Activated T-helper 17 cell treated with anti-CD3 and anti-CD28 coated beads, Interleukin-2, amount 50 U/mL, for 72 hours (primary cell): ENCODE measurements at regions not wholly inside any gene's neighbourhood (a gene's known extent, or its start where the extent isn't known, plus 50 kb on each side); places are given as distances from the start of the nearest gene placed in this dataset.

Experiments used
- ATAC-seq: fragments of 150-1000 bp; cut with Tn5 transposase; replicated peaks from 2 replicates; pipeline ENCODE4 v1.10.0; 2021; ENCODE audit warnings: mild to moderate bottlenecking, moderate library complexity
- H3K27ac Mint-ChIP-seq: one replicate; pipeline ENCODE4 v1.8.0; 2022; ENCODE audit warnings: mixed read lengths
- H3K27me3 Mint-ChIP-seq: one replicate; pipeline ENCODE4 v1.8.0; 2022; ENCODE audit warnings: mixed read lengths
- H3K36me3 Mint-ChIP-seq: one replicate; pipeline ENCODE4 v1.8.0; 2022; ENCODE audit warnings: low read depth, mild to moderate bottlenecking, mixed read lengths
- H3K4me1 Mint-ChIP-seq: one replicate; pipeline ENCODE4 v1.8.0; 2022; ENCODE audit warnings: mixed read lengths
- H3K4me3 Mint-ChIP-seq: one replicate; pipeline ENCODE4 v1.8.0; 2022; ENCODE audit warnings: mild to moderate bottlenecking, mixed read lengths
- H3K9me3 Mint-ChIP-seq: one replicate; pipeline ENCODE4 v1.8.0; 2022; ENCODE audit warnings: mixed read lengths

- no peak for ATAC-seq
- Mint-ChIP-seq H3K27ac (no peak overlapping the region), H3K4me3 (no peak overlapping the region), H3K4me1 (no peaks in the 10 kb centered on the region), H3K9me3 (peaks cover 15% of the 10 kb centered on the region), H3K36me3 (no peaks in the 10 kb centered on the region), H3K27me3 (no peaks in the 10 kb centered on the region)
Observed at GRCh38 chr4:43983610-43984009, 465.0 kb downstream of the KCTD8 start.

- Mint-ChIP-seq H3K4me3 (no peak overlapping the region), H3K36me3 (no peaks in the 10 kb centered on the region), H3K4me1 (no peaks in the 10 kb centered on the region), H3K9me3 (peaks cover 13% of the 10 kb centered on the region), H3K27ac (no peak overlapping the region), H3K27me3 (no peaks in the 10 kb centered on the region)
- ATAC-seq = no peak
Observed at GRCh38 chr4:43987331-43987944, 461.2 kb downstream of the KCTD8 start.

GRCh38 chr4:43990551-43990950 lies 458.1 kb downstream of the KCTD8 start:
- Mint-ChIP-seq H3K27me3 (no peaks in the 10 kb centered on the region), H3K4me3 (no peak overlapping the region), H3K36me3 (no peaks in the 10 kb centered on the region), H3K27ac (no peak overlapping the region), H3K4me1 (no peaks in the 10 kb centered on the region), H3K9me3 (peaks cover 8% of the 10 kb centered on the region)
- no peak for ATAC-seq

GRCh38 chr4:43990963-43991362 lies 457.6 kb downstream of the KCTD8 start:
- ATAC-seq = no peak
- H3K27ac Mint-ChIP-seq = no peak overlapping the region
- no peaks in the 10 kb centered on the region for H3K4me1 Mint-ChIP-seq
- no peaks in the 10 kb centered on the region for H3K27me3 Mint-ChIP-seq
- H3K4me3 Mint-ChIP-seq = no peak overlapping the region
- H3K9me3 Mint-ChIP-seq = peaks cover 8% of the 10 kb centered on the region
- no peaks in the 10 kb centered on the region for H3K36me3 Mint-ChIP-seq

- peaks cover 8% of the 10 kb centered on the region for H3K9me3 Mint-ChIP-seq
- H3K4me1 Mint-ChIP-seq = no peaks in the 10 kb centered on the region
- no peak overlapping the region for H3K27ac Mint-ChIP-seq
- no peaks in the 10 kb centered on the region for H3K27me3 Mint-ChIP-seq
- no peak overlapping the region for H3K4me3 Mint-ChIP-seq
- H3K36me3 Mint-ChIP-seq = no peaks in the 10 kb centered on the region
- no peak for ATAC-seq
Observed at GRCh38 chr4:43992552-43992951, 456.1 kb downstream of the KCTD8 start.

- H3K27me3 Mint-ChIP-seq = no peaks in the 10 kb centered on the region
- no peaks in the 10 kb centered on the region for H3K36me3 Mint-ChIP-seq
- no peaks in the 10 kb centered on the region for H3K4me1 Mint-ChIP-seq
- no peak overlapping the region for H3K27ac Mint-ChIP-seq
- no peak for ATAC-seq
- no peak overlapping the region for H3K4me3 Mint-ChIP-seq
- peaks cover 8% of the 10 kb centered on the region for H3K9me3 Mint-ChIP-seq
Observed at GRCh38 chr4:43993196-43993902, 455.3 kb downstream of the KCTD8 start.

- Mint-ChIP-seq H3K4me3 (no peak overlapping the region), H3K9me3 (no peaks in the 10 kb centered on the region), H3K4me1 (no peaks in the 10 kb centered on the region), H3K36me3 (no peaks in the 10 kb centered on the region), H3K27me3 (no peaks in the 10 kb centered on the region), H3K27ac (no peak overlapping the region)
- ATAC-seq = no peak
Observed at GRCh38 chr4:43999669-44000068, 448.9 kb downstream of the KCTD8 start.

- H3K4me3 Mint-ChIP-seq = no peak overlapping the region
- no peaks in the 10 kb centered on the region for H3K4me1 Mint-ChIP-seq
- no peak overlapping the region for H3K27ac Mint-ChIP-seq
- ATAC-seq = no peak
- H3K36me3 Mint-ChIP-seq = no peaks in the 10 kb centered on the region
- no peaks in the 10 kb centered on the region for H3K9me3 Mint-ChIP-seq
- H3K27me3 Mint-ChIP-seq = no peaks in the 10 kb centered on the region
Observed at GRCh38 chr4:44002368-44002767, 446.2 kb downstream of the KCTD8 start.

- H3K4me1 Mint-ChIP-seq = no peaks in the 10 kb centered on the region
- no peak overlapping the region for H3K27ac Mint-ChIP-seq
- no peaks in the 10 kb centered on the region for H3K36me3 Mint-ChIP-seq
- H3K4me3 Mint-ChIP-seq = no peak overlapping the region
- H3K9me3 Mint-ChIP-seq = peaks cover 9% of the 10 kb centered on the region
- H3K27me3 Mint-ChIP-seq = no peaks in the 10 kb centered on the region
- no peak for ATAC-seq
Observed at GRCh38 chr4:44016570-44017421, 431.8 kb downstream of the KCTD8 start.

GRCh38 chr4:44017422-44017739 lies 431.2 kb downstream of the KCTD8 start:
- H3K9me3 Mint-ChIP-seq = peaks cover 9% of the 10 kb centered on the region

GRCh38 chr4:44019721-44020120 lies 428.9 kb downstream of the KCTD8 start:
- ATAC-seq = no peak
- Mint-ChIP-seq H3K4me1 (no peaks in the 10 kb centered on the region), H3K4me3 (no peak overlapping the region), H3K36me3 (no peaks in the 10 kb centered on the region), H3K27ac (no peak overlapping the region), H3K9me3 (peaks cover 17% of the 10 kb centered on the region), H3K27me3 (no peaks in the 10 kb centered on the region)

More at GRCh38 chr4:44017422-44017739, 431.2 kb downstream of the KCTD8 start:
- Mint-ChIP-seq H3K27me3 (no peaks in the 10 kb centered on the region), H3K4me3 (no peak overlapping the region), H3K36me3 (no peaks in the 10 kb centered on the region), H3K27ac (no peak overlapping the region), H3K4me1 (no peaks in the 10 kb centered on the region)
- no peak for ATAC-seq

- no peaks in the 10 kb centered on the region for H3K4me1 Mint-ChIP-seq
- H3K4me3 Mint-ChIP-seq = no peak overlapping the region
- no peaks in the 10 kb centered on the region for H3K36me3 Mint-ChIP-seq
- H3K27me3 Mint-ChIP-seq = no peaks in the 10 kb centered on the region
- peaks cover 12% of the 10 kb centered on the region for H3K9me3 Mint-ChIP-seq
- ATAC-seq = no peak
- H3K27ac Mint-ChIP-seq = no peak overlapping the region
Observed at GRCh38 chr4:44025376-44026020, 423.1 kb downstream of the KCTD8 start.

GRCh38 chr4:44038811-44039210 lies 409.8 kb downstream of the KCTD8 start:
- peaks cover 14% of the 10 kb centered on the region for H3K9me3 Mint-ChIP-seq
- H3K4me3 Mint-ChIP-seq = no peak overlapping the region
- no peaks in the 10 kb centered on the region for H3K27me3 Mint-ChIP-seq
- no peak overlapping the region for H3K27ac Mint-ChIP-seq
- no peaks in the 10 kb centered on the region for H3K4me1 Mint-ChIP-seq
- H3K36me3 Mint-ChIP-seq = no peaks in the 10 kb centered on the region
- no peak for ATAC-seq

GRCh38 chr4:44046491-44046890 lies 402.1 kb downstream of the KCTD8 start:
- no peak for ATAC-seq
- H3K4me3 Mint-ChIP-seq = no peak overlapping the region
- no peaks in the 10 kb centered on the region for H3K27me3 Mint-ChIP-seq
- H3K9me3 Mint-ChIP-seq = peaks cover 7% of the 10 kb centered on the region
- no peaks in the 10 kb centered on the region for H3K4me1 Mint-ChIP-seq
- no peaks in the 10 kb centered on the region for H3K36me3 Mint-ChIP-seq
- no peak overlapping the region for H3K27ac Mint-ChIP-seq
